Panc1 (cell line): ENCODE measurements at regions not wholly inside any gene's neighbourhood (a gene's known extent, or its start where the extent isn't known, plus 50 kb on each side); places are given as distances from the start of the nearest gene placed in this dataset.

Experiments used
- CTCF ChIP-seq: fragments of 450-650 bp; IDR thresholded peaks from 2 replicates; pipeline ENCODE4 v1.5.1; 2017; ENCODE audit warnings: mild to moderate bottlenecking
- POLR2AphosphoS5 ChIP-seq: IDR thresholded peaks from 2 replicates; pipeline ENCODE4 v1.6.1; 2012; ENCODE audit warnings: mild to moderate bottlenecking, low read depth, low read length, moderate library complexity
- SIN3A ChIP-seq: IDR thresholded peaks from 2 replicates; pipeline ENCODE4 v1.6.1; 2012; ENCODE audit warnings: low read depth, mild to moderate bottlenecking, low read length, moderate library complexity, borderline replicate concordance; ENCODE audit not compliant: insufficient read depth
- TCF7L2 ChIP-seq: IDR thresholded peaks from 2 replicates; pipeline ENCODE4 v1.6.1; 2011; ENCODE audit warnings: mild to moderate bottlenecking, low read depth, low read length, inconsistent platforms

GRCh38 chr3:180250172-180250571 is 213.4 kb upstream of the PEX5L start:
- TF ChIP-seq POLR2AphosphoS5 (no peak), TCF7L2 (no peak), SIN3A (no peak), CTCF (no peak)
